ENCODE measurements at regions not wholly inside any gene's neighbourhood (a gene's known extent, or its start where the extent isn't known, plus 50 kb on each side); places are given as distances from the start of the nearest gene placed in this dataset.

DNA sequence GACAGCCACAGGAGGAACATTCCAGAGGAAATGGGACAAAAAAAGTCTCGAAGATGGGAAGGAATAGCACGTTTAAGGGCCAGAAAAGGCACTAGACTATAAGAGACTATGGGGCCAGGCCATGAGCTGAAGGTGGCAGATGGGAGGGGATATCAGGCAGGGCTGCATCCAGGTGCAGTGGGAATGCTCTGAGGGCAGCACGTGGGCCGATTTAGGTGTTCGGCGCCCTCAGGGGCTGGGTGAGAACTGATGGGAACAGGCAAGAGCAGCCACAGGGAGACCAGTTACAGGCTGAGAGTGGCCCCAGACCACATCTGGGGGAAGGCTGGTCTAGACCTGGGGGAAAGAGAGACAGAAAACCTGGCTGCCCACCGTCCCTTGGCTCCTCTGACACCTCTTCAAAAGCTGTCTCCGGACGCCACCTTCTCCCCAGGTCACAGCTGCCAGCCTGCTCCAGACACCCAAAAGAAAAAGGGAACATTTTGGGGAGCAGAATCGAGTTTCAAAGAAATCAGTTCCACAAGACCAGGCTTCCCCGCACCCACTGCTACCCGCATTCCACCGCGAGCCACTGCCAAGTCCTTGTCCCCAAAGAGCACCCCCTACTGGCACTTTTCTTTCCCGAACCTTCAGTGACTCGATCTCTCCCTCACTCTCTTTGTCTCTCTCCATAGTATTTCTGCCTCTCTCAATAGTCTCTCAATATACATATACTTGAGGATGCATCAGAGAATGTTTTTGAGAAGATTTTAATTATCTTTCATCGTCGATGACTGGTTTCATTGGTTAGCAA lies 190.1 kb upstream of the AGAP1 start:
- TF ChIP-seq, protein P1, sequence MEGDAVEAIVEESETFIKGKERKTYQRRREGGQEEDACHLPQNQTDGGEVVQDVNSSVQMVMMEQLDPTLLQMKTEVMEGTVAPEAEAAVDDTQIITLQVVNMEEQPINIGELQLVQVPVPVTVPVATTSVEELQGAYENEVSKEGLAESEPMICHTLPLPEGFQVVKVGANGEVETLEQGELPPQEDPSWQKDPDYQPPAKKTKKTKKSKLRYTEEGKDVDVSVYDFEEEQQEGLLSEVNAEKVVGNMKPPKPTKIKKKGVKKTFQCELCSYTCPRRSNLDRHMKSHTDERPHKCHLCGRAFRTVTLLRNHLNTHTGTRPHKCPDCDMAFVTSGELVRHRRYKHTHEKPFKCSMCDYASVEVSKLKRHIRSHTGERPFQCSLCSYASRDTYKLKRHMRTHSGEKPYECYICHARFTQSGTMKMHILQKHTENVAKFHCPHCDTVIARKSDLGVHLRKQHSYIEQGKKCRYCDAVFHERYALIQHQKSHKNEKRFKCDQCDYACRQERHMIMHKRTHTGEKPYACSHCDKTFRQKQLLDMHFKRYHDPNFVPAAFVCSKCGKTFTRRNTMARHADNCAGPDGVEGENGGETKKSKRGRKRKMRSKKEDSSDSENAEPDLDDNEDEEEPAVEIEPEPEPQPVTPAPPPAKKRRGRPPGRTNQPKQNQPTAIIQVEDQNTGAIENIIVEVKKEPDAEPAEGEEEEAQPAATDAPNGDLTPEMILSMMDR (IDR thresholded peaks at IDR 0.05), result no peak
- no peak for TF ChIP-seq POLR2A (IDR thresholded peaks at IDR 0.05)
